A549 (cell line): ENCODE measurements at regions not wholly inside any gene's neighbourhood (a gene's known extent, or its start where the extent isn't known, plus 50 kb on each side); places are given as distances from the start of the nearest gene placed in this dataset.

ENCODE experiments used
- ATAC-seq, 2 experiments: fragments of 200-7000 bp in 1 of 2; fragments of >200 bp in 1 of 2; cut with Nextera tagmentation in 1 of 2; cut with Tn5 transposase in 1 of 2; 3 replicates each; pipeline versions ENCODE4 v1.8.0 to v1.9.1; 2018 to 2020; ENCODE audit warnings: mild to moderate bottlenecking in 1 of 2, moderate library complexity in 1 of 2
- CTCF ChIA-PET: fragments of 300-600 bp; sonication (Branson Sonifier 250); formaldehyde crosslinking; extraction: SDS; loops from one replicate; lab custom pipeline; 2021; ENCODE audit warnings: antibody characterized with exemption, inconsistent platforms; lab: Yijun Ruan, JAX
- POLR2A ChIA-PET: fragments of 350-600 bp; formaldehyde crosslinking; extraction: SDS; loops from one replicate; lab custom pipeline; 2021; ENCODE audit warnings: antibody characterized with exemption, inconsistent platforms; lab: Yijun Ruan, JAX
- DNase-seq, 2 experiments: peaks; one replicate each; pipeline versions ENCODE4 v3.0.0 to v3.0.0-alpha.2; 2011 to 2016; ENCODE audit warnings: low read depth in 1 of 2, low spot score in 1 of 2
- FAIRE-seq: peaks from 2 replicates; lab custom pipeline; 2011; peaks lifted over from hg19 to GRCh38; lab: Jason Lieb, UNC
- H3K27ac ChIP-seq, 2 experiments: fragments of >200 bp; sonication (Bioruptor Twin); formaldehyde crosslinking; 3 replicates each; pipeline ENCODE4 v1.5.1; 2016 to 2017
- H3K4me1 ChIP-seq: fragments of >200 bp; sonication (Bioruptor Twin); formaldehyde crosslinking; 3 replicates; pipeline ENCODE4 v1.6.1; 2016
- H3K4me2 ChIP-seq: fragments of >200 bp; sonication (Bioruptor Twin); formaldehyde crosslinking; 3 replicates; pipeline ENCODE4 v1.6.1; 2016
- H3K4me3 ChIP-seq: fragments of >200 bp; sonication (Bioruptor Twin); formaldehyde crosslinking; 3 replicates; pipeline ENCODE4 v1.5.1; 2016
- H3K9me3 ChIP-seq: fragments of >200 bp; sonication (Bioruptor Twin); formaldehyde crosslinking; 3 replicates; pipeline ENCODE4 v1.6.1; 2016
- ATOH8 ChIP-seq: fragments of 250-450 bp; sonication (Bioruptor Pico); IDR thresholded peaks from 2 replicates; pipeline ENCODE4 v1.5.0; 2020; ENCODE audit warnings: low read depth, mild to moderate bottlenecking, moderate library complexity
- BCL3 ChIP-seq: fragments of >200 bp; sonication (Bioruptor Twin); formaldehyde crosslinking; IDR thresholded peaks from 3 replicates; pipeline ENCODE4 v1.6.1; 2016
- BHLHE40 ChIP-seq: IDR thresholded peaks from 2 replicates; pipeline ENCODE4 v1.6.1; 2012; ENCODE audit warnings: low read depth, low read length, inconsistent platforms
- CBX2 ChIP-seq: fragments of 200-600 bp; sonication (generic); IDR thresholded peaks from 2 replicates; pipeline ENCODE4 v1.6.1; 2016; ENCODE audit warnings: low read depth, mild to moderate bottlenecking, borderline replicate concordance
- CBX8 ChIP-seq: fragments of 200-600 bp; sonication (generic); IDR thresholded peaks from 2 replicates; pipeline ENCODE4 v1.6.1; 2016
- CHD4 ChIP-seq: fragments of 200-600 bp; sonication (generic); IDR thresholded peaks from 2 replicates; pipeline ENCODE4 v1.6.1; 2016; ENCODE audit warnings: antibody characterized with exemption, mild to moderate bottlenecking, borderline replicate concordance
- CTCF ChIP-seq: fragments of >200 bp; sonication (Bioruptor Twin); formaldehyde crosslinking; IDR thresholded peaks from 3 replicates; pipeline ENCODE4 v1.5.1; 2016
- EHF ChIP-seq: fragments of 250-450 bp; sonication (Bioruptor Pico); IDR thresholded peaks from 2 replicates; pipeline ENCODE4 v1.5.0; 2020; ENCODE audit warnings: mild to moderate bottlenecking
- EP300 ChIP-seq, 2 experiments: fragments of >200 bp; sonication (Bioruptor Twin); formaldehyde crosslinking; IDR thresholded peaks; 2 replicates in 1 of 2; 3 replicates in 1 of 2; pipeline ENCODE4 v1.6.1; 2016 to 2017
- FOSL2 ChIP-seq, 2 experiments: fragments of 450-650 bp in 1 of 2; fragments of >200 bp in 1 of 2; sonication (Bioruptor Twin) in 1 of 2; formaldehyde crosslinking; IDR thresholded peaks; 2 replicates each; pipeline versions ENCODE4 v1.5.0 to v1.6.1; 2016 to 2020; ENCODE audit warnings: mild to moderate bottlenecking in 1 of 2, moderate library complexity in 1 of 2
- GATA3 ChIP-seq: IDR thresholded peaks from 2 replicates; pipeline ENCODE4 v1.6.1; 2012; ENCODE audit warnings: borderline replicate concordance
- HDAC2 ChIP-seq: fragments of 200-600 bp; sonication (generic); IDR thresholded peaks from 2 replicates; pipeline ENCODE4 v1.6.1; 2016
- HES2 ChIP-seq: fragments of >200 bp; sonication (Bioruptor Twin); formaldehyde crosslinking; IDR thresholded peaks from 2 replicates; pipeline ENCODE4 v1.6.1; 2016
- HEYL ChIP-seq: fragments of 250-450 bp; sonication (Bioruptor Pico); IDR thresholded peaks from 2 replicates; pipeline ENCODE4 v1.8.0; 2021; ENCODE audit warnings: mild to moderate bottlenecking, moderate library complexity
- HOXB13 ChIP-seq: fragments of 250-450 bp; sonication (Bioruptor Pico); IDR thresholded peaks from 2 replicates; pipeline ENCODE4 v1.5.0; 2020; ENCODE audit warnings: low read depth, mild to moderate bottlenecking, moderate library complexity
- JUN ChIP-seq, 2 experiments: fragments of >200 bp; sonication (Bioruptor Twin); formaldehyde crosslinking; IDR thresholded peaks; 2 replicates in 1 of 2; 3 replicates in 1 of 2; pipeline ENCODE4 v1.6.1; 2016 to 2017
- JUNB ChIP-seq: fragments of >200 bp; sonication (Bioruptor Twin); formaldehyde crosslinking; IDR thresholded peaks from 2 replicates; pipeline ENCODE4 v1.6.1; 2016
- MAZ ChIP-seq: fragments of 150-350 bp; IDR thresholded peaks from 2 replicates; pipeline ENCODE4 v1.6.1; 2014; ENCODE audit warnings: antibody characterized with exemption, low read depth, low read length, borderline replicate concordance
- MYC ChIP-seq: IDR thresholded peaks from 2 replicates; pipeline ENCODE4 v1.6.1; 2012; ENCODE audit warnings: mild to moderate bottlenecking, inconsistent platforms, low read length, improper control_type of control experiment, borderline replicate concordance
- NFE2L2 ChIP-seq: fragments of 150-350 bp; conservative IDR thresholded peaks from 2 replicates; pipeline ENCODE4 v1.6.1; 2014; ENCODE audit warnings: low read length
- NPAS2 ChIP-seq: fragments of 250-450 bp; sonication (Bioruptor Pico); IDR thresholded peaks from 2 replicates; pipeline ENCODE4 v1.8.0; 2022; ENCODE audit warnings: mild to moderate bottlenecking, moderate library complexity, borderline replicate concordance
- NR3C1 ChIP-seq: fragments of >200 bp; sonication (Bioruptor Twin); formaldehyde crosslinking; IDR thresholded peaks from 3 replicates; pipeline ENCODE4 v1.6.1; 2017
- PBX3 ChIP-seq: IDR thresholded peaks from 2 replicates; pipeline ENCODE4 v1.6.1; 2012
- PHF8 ChIP-seq: fragments of 200-600 bp; sonication (generic); IDR thresholded peaks from 2 replicates; pipeline ENCODE4 v1.6.1; 2016; ENCODE audit warnings: low read depth, mild to moderate bottlenecking, antibody characterized with exemption, moderate library complexity, borderline replicate concordance
- POLR2A ChIP-seq: IDR thresholded peaks from 2 replicates; pipeline ENCODE4 v1.6.1; 2012; ENCODE audit warnings: mild to moderate bottlenecking, low read length
- POLR2AphosphoS2 ChIP-seq: conservative IDR thresholded peaks from 2 replicates; pipeline ENCODE4 v1.6.1; 2012; ENCODE audit warnings: low read length, improper control_type of control experiment, inconsistent platforms
- RCOR1 ChIP-seq: fragments of 150-350 bp; IDR thresholded peaks from 2 replicates; pipeline ENCODE4 v1.6.1; 2014; ENCODE audit warnings: antibody characterized with exemption, low read length, low read depth
- RNF2 ChIP-seq: fragments of 200-600 bp; sonication (generic); IDR thresholded peaks from 2 replicates; pipeline ENCODE4 v1.6.1; 2016; ENCODE audit warnings: low read depth, mild to moderate bottlenecking, antibody characterized with exemption, moderate library complexity, borderline replicate concordance
- SMC3 ChIP-seq: fragments of >200 bp; sonication (Bioruptor Twin); formaldehyde crosslinking; IDR thresholded peaks from 3 replicates; pipeline ENCODE4 v1.6.1; 2018; ENCODE audit warnings: inconsistent platforms
- SREBF2 ChIP-seq: fragments of 450-650 bp; IDR thresholded peaks from 2 replicates; pipeline ENCODE4 v1.6.1; 2014; ENCODE audit warnings: mild to moderate bottlenecking, moderate library complexity
- USF2 ChIP-seq: fragments of 450-650 bp; IDR thresholded peaks from 2 replicates; pipeline ENCODE4 v1.6.1; 2014; ENCODE audit warnings: antibody characterized with exemption
- ZC3H11A ChIP-seq: fragments of 450-650 bp; IDR thresholded peaks from 2 replicates; pipeline ENCODE4 v1.6.1; 2014; ENCODE audit warnings: antibody characterized with exemption, mild to moderate bottlenecking
- ZSCAN20 ChIP-seq: fragments of 250-450 bp; sonication (Bioruptor Pico); IDR thresholded peaks from 2 replicates; pipeline ENCODE4 v1.8.0; 2022; ENCODE audit warnings: mild to moderate bottlenecking, moderate library complexity
- WGBS: methylation state at CpG from one replicate; pipeline ENCODE4 v1.1.6; 2017; ENCODE audit errors: missing lambda C conversion rate; 5-methylcytosine and 5-hydroxymethylcytosine counted together

- no peak for DNase-seq
- H3K4me1 ChIP-seq = no peaks in the 10 kb centered on the region
- no peaks in the 10 kb centered on the region for H3K9me3 ChIP-seq
- no peak for ATAC-seq
- WGBS = 65% methylated on average over 6 of the region's 6 CpGs
- CTCF ChIA-PET = no interaction called here
- TF ChIP-seq BCL3 (no peak), FOSL2 (IDR thresholded peaks at IDR 0.05) (no peak), FOSL2 (CRISPR knock-in tag; IDR thresholded peaks at IDR 0.05) (no peak), ZSCAN20 (CRISPR knock-in tag) (no peak), CTCF (no peak), EHF (no peak), MYC (no peak), POLR2AphosphoS2 (no peak), MAZ (no peak), NPAS2 (CRISPR knock-in tag) (no peak), SMC3 (no peak), ZC3H11A (no peak), ATOH8 (no peak), HEYL (no peak), GATA3 (no peak), HES2 (no peak), HOXB13 (no peak), BHLHE40 (no peak)
- no peak overlapping the region for H3K27ac ChIP-seq
- no peak for FAIRE-seq
- H3K4me3 ChIP-seq = no peak overlapping the region
- POLR2A ChIA-PET = no interaction called here
- H3K4me2 ChIP-seq = no peak overlapping the region
These were observed 619.5 kb upstream of the CBLB start for GRCh38 chr3:106488331-106488730.

- no peaks in the 10 kb centered on the region for H3K9me3 ChIP-seq
- H3K4me2 ChIP-seq = no peak overlapping the region
- H3K4me3 ChIP-seq = no peak overlapping the region
- FAIRE-seq (no peak), ATAC-seq (no peak), DNase-seq (no peak)
- POLR2A ChIA-PET = no interaction called here
- no peak for TF ChIP-seq EP300 (IDR thresholded peaks at IDR 0.05)
- no peak for TF ChIP-seq GATA3
- TF ChIP-seq HES2 = no peak
- no peak for TF ChIP-seq USF2
- no peak for TF ChIP-seq CBX2
- no peak for TF ChIP-seq RCOR1
- no peak for TF ChIP-seq NR3C1
- TF ChIP-seq FOSL2 (IDR thresholded peaks at IDR 0.05) = no peak
- no peak for TF ChIP-seq FOSL2 (CRISPR knock-in tag; IDR thresholded peaks at IDR 0.05)
- TF ChIP-seq JUNB = no peak
- TF ChIP-seq HDAC2 = no peak
- TF ChIP-seq PHF8 = no peak
- no peak for TF ChIP-seq NFE2L2
- no peak for TF ChIP-seq POLR2A
- TF ChIP-seq JUN (IDR thresholded peaks at IDR 0.05) = no peak
- TF ChIP-seq RNF2 = no peak
- TF ChIP-seq SREBF2 = no peak
- no peak for TF ChIP-seq NPAS2 (CRISPR knock-in tag)
- no peak for TF ChIP-seq PBX3
- no peak for TF ChIP-seq CHD4
- no peak for TF ChIP-seq CBX8
- CTCF ChIA-PET = no interaction called here
- H3K27ac ChIP-seq = no peak overlapping the region
- no peaks in the 10 kb centered on the region for H3K4me1 ChIP-seq
These were observed 623.0 kb upstream of the CBLB start for GRCh38 chr3:106491796-106492195.
